ENCODE measurements at regions not wholly inside any gene's neighbourhood (a gene's known extent, or its start where the extent isn't known, plus 50 kb on each side); places are given as distances from the start of the nearest gene placed in this dataset.

DNA sequence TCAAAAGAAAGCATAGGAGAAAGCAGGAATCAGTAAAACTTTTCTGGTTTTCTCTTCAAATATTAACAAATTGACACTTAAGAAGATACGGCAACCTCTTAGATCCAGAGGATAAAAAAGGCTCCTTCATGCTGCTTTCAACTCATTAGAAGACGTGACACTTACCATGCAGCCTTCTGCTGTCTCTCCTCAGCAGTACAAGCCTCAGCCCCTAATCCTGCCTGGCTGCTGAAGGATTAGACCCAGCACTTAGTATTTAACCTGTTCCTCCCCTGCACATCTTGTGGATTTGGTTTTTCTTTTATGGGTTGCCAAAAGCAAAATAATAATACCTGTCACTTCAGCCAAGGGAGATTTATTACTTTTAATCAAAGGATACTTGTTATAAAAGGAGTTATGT, 108.4 kb downstream of the LYZL1 start:
- DNase-seq: no peak

GRCh38 chr10:29403208-29403607, 114.3 kb downstream of the LYZL1 start:
- no peak for DNase-seq

DNA sequence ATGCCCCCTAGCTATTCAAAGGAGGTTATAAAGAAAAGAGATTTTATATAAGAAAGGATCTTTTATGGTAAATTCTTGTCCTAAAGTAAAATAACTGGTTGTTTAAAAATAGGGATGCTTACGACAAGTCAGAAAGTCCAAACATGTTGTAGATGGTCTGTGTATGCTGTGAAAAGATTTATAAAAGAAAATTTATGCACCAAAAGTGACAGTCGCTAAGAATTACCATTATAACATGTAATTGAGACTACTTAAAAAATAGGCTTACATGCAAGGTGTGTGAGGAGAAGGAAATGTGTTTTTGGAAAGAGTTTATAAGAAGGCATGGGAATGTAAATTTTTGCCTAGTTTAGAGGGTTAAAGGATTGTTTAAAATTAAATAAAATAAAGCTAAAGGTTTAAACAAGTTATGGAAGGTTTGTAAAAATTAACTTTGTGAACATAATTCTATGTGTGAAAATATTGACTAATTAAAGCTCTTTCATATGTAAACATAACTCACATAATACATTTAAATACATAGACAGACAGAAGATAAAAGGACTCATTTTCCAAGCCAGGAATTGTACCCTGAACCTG, 118.5 kb downstream of the LYZL1 start:
- DNase-seq: no peak
